ENCODE measurements at regions not wholly inside any gene's neighbourhood (a gene's known extent, or its start where the extent isn't known, plus 50 kb on each side); places are given as distances from the start of the nearest gene placed in this dataset.

DNA sequence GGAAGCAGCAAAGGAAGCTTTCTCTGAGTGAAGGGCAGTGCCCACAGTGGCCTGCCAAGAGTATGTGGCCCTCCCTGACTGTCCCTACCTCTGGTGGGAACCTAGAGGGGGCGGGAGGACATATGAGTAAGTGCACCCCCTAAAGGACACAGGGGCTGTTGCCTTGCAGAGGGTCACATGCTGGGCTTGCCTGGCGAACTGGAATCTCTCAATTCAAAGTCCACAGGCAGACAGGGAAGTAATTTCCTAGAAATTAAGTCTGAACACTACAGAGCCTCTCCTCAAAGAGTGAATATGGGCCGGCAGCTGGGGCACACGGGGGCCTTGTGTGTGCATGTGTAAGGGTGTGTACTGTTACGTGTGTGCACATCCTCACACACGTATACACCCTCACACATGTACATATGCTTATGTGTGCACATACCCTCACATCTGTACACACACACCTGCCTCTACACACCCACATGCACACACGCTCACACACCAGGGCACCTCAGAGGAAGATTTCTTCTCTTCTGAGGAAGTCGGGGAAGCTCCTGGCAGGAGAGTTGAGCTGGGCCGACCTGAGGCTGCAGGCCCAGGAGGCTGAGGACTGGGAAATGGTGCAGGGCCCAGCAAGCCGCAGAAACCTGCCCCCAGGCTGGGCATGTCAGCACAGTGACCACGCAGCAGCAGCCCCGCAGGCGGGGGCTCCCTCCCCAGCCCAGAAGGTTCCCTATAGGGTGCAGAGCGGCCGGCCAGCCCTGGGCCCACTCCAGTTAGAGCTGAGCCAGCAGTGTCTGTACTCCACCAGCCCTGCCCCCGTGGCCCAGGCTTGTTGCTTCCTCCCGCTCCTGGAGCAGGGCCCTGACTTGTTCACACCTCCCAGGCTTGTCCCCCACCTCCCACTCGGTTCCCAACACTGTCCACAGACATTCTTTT, 77.4 kb upstream of the TAF1B start:
- in situ Hi-C loops (cut with HindIII; ENCODE audit: low pct_unique_long_range_greater_than_20kb, low sequenced_read_pairs): no loop called here
- DNase-seq (ENCODE audit: low read depth): no peak

DNA sequence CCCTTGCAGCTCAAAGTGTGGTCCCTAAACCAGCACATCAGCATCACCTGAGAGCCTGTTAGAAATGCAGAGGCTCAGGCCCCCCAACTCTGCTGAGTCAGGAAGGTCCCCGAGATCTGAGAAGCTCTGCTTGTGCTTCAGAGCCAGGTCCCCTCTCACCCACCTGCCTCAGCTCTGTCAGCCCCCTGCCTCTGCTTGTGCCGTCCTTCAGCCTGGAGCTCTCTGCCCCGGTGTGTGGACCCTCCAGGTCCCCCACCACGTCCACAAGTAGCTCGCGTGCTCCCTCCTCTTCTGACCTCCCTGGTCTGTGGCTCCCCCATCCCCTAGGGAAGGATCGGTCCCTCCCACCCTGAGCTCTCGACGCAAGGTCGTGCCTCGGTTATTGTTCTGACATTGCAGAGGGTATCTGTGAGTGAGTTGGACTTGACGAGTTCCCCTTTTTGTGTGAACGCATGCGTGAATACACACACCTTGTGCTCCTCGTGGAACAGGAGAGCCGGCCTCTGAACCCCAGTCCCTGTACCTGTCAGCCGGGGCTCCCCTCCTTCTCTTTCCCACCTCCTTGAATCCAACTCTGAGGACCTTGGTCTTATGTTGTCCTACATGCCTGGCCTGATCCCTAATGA, 75.5 kb upstream of the TAF1B start:
- in situ Hi-C loops (cut with HindIII; ENCODE audit: low pct_unique_long_range_greater_than_20kb, low sequenced_read_pairs): no loop called here
- DNase-seq (ENCODE audit: low read depth): no peak

DNA sequence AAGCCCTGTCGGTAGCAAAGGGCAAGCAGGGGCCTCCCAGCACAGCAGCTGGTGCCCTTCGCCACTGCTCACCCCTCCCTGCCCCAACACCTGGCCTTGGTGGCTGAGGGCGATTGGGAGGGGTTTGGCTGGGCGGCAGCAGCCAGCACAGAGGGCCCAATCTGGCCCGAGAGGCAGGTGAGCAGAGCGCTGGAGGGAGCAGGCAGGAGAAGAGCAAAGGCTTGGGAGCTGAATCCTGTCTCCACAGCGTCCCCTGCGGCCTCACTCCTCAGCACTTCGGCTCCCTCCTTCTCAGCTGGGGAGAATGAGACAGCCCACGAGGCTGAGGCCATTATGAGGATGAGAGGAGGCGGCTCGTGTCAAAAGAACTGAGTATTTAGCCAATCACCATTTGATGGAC, 74.9 kb upstream of the TAF1B start:
- DNase-seq (ENCODE audit: low read depth): no peak
- in situ Hi-C loops (cut with HindIII; ENCODE audit: low pct_unique_long_range_greater_than_20kb, low sequenced_read_pairs): no loop called here

GRCh38 chr2:9769171-9770005, 73.9 kb upstream of the TAF1B start:
- DNase-seq (ENCODE audit: low read depth): no peak
- in situ Hi-C loops (cut with HindIII; ENCODE audit: low pct_unique_long_range_greater_than_20kb, low sequenced_read_pairs): no loop called here

GRCh38 chr2:9770006-9770307, 73.3 kb upstream of the TAF1B start:
- no peak for DNase-seq (ENCODE audit: low read depth)
- in situ Hi-C loops (cut with HindIII; ENCODE audit: low pct_unique_long_range_greater_than_20kb, low sequenced_read_pairs): no loop called here

DNA sequence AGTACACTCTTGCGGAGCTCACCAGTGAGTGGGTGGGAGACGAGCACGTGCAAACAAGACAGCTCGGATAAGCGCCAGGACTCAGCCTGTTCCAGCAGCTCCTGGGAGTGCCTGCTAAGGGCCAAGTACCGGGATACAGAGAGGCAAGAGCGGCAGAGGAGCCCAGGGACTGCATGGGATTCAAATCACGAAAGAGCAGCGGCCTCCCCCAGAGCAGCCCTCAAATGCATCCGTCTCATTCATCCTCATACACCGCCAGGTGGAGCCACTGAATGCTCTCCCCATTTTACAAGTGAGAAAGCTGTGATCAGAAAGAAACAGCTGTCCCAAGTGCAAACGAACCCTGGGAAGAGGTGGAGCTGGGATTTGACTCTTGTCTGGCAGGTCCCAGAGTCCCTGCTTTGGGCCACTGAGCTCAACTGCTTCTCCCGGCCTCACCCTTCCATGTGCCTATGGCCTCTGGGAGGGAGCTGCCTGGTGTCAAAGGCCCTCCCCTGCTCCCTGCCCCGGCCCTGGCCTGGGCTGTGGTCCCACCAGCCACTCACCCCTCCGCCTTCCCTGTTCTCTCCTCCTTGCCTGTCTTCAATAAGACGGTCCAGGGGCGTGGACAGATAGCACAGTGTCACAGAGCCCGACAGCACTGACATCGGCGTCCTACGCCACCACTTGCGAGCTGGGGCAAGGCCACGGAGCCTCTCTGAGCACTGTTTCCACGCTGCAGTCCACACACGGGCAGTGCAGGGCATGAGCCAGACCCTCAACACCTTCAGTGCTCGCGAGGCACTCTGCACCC, 72.8 kb upstream of the TAF1B start:
- DNase-seq (ENCODE audit: low read depth): peak; percentile 26
- in situ Hi-C loops (cut with HindIII; ENCODE audit: low pct_unique_long_range_greater_than_20kb, low sequenced_read_pairs): no loop called here

DNA sequence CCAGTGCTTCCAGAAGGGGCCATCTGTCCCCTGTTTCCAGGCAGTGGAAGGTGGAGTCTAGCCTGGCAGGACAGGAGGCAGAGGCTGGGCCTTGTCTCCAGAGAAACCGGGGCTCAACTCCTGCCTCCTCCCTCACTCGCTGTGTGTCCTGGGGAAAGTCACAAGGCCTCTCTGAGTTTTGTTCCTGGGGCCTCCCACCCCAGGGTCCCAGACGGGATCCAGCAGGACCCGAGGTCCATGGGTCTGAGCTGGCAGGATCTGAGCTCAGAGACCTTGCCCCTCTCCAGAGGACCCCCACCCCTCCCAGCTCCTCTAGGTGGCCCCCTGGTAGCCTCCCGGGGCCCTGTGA, 72.2 kb upstream of the TAF1B start:
- no peak for DNase-seq (ENCODE audit: low read depth)
- in situ Hi-C loops (cut with HindIII; ENCODE audit: low pct_unique_long_range_greater_than_20kb, low sequenced_read_pairs): no loop called here

DNA sequence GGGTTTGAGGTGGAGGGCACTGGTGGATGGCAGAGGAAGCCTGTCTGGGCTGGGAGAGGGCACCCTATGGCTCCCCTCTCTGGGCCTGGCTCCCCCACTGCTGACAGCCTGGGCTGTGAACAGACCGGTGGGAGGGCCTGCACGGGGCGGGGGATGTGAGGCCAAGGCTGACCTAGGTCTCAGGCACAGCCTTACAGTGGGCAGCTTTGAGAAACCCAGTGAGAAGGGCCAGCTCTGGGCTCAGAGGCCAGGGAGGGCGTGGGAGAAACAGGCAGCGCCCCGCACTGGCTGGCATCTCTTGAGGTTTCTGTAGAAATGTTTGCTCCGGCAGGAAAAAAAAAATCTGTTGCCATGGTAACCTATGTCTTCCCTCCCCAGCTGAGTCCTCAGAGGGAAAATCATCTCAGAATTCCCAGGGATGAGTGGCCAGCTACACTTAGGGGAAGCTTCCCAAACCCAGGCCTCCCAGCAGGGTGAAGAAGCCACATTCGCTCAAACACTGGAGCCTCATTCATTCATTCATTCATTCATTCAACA, 71.7 kb upstream of the TAF1B start:
- in situ Hi-C loops (cut with HindIII; ENCODE audit: low pct_unique_long_range_greater_than_20kb, low sequenced_read_pairs): no loop called here
- DNase-seq (ENCODE audit: low read depth): peak; percentile 18

GRCh38 chr2:9772035-9772998, 71.0 kb upstream of the TAF1B start:
- in situ Hi-C loops (cut with HindIII; ENCODE audit: low pct_unique_long_range_greater_than_20kb, low sequenced_read_pairs): no loop called here
- DNase-seq (ENCODE audit: low read depth): no peak

DNA sequence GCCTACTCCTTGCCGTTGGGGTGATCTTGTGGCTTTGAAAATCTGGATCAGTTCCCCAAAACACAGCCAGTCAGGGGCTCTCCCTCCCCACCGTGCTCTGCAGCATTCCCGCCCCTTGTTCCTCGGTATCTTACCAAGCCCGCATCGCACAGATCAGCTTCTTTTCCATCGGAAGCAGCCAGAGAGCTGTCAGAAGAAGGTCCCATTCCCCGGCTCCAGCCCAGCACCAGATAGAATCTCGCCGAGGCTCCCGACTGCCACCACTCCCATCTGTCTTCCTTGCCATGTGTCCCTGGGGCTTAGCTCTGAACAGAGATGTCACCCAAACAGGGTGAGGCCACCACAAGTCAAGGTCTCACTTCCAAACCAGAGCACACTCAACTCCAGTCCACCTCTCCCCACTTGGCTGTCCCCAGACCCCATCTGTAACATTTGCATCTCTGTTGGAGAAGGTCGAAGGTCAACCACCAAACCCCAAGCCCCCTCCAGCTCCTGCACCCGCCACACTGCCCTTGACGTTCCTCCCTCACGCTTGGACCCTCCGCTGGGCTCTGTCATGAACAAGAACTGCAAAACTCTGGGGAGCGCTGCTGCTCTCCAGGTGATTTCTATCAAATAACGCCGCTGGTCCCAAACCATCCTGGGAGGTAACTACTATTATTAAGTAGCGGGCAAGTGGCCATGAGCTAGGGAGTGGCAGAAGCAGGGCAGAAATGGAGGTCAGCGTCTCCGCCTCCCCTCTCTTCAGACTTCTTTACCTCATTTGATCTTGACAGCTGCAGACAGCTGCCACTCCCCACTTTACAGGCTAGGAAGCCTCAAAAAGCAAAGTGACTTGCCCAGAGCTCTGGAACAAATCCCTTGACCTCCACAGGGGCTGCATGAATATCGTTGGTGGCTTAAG, 70.0 kb upstream of the TAF1B start:
- no peak for DNase-seq (ENCODE audit: low read depth)
- in situ Hi-C loops (cut with HindIII; ENCODE audit: low pct_unique_long_range_greater_than_20kb, low sequenced_read_pairs): no loop called here

GRCh38 chr2:9773903-9774239, 69.4 kb upstream of the TAF1B start:
- DNase-seq (ENCODE audit: low read depth): no peak
- in situ Hi-C loops (cut with HindIII; ENCODE audit: low pct_unique_long_range_greater_than_20kb, low sequenced_read_pairs): no loop called here

- no peak for DNase-seq (ENCODE audit: low read depth)
- in situ Hi-C loops (cut with HindIII; ENCODE audit: low pct_unique_long_range_greater_than_20kb, low sequenced_read_pairs): no loop called here
Measured at GRCh38 chr2:9774266-9774665, 69.0 kb upstream of the TAF1B start.

DNA sequence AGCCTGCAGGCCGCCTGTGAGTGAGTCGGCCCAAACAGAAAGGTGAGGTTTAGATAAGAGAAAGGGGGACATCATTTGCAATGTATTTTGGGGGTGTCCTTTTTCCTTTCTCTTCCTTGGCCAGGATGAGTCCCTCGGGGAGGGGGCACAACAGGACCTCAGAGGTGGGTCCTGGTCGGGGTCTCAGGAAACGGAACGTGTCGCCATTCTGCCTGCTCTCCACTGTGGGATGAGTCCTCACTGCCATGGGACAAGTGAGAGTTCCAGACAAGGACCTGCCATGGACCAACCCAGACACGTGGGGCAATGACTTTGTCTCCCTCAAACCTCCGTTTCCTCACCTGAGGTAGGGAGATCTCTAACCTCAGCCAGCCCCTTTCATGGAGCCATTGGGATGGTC, 67.9 kb upstream of the TAF1B start:
- in situ Hi-C loops (cut with HindIII; ENCODE audit: low pct_unique_long_range_greater_than_20kb, low sequenced_read_pairs): no loop called here
- DNase-seq (ENCODE audit: low read depth): no peak

- in situ Hi-C loops (cut with HindIII; ENCODE audit: low pct_unique_long_range_greater_than_20kb, low sequenced_read_pairs): no loop called here
- DNase-seq (ENCODE audit: low read depth): no peak
Measured at GRCh38 chr2:9775999-9776712, 67.1 kb upstream of the TAF1B start.

GRCh38 chr2:9777081-9777480, 66.2 kb upstream of the TAF1B start:
- no peak for DNase-seq (ENCODE audit: low read depth)
- in situ Hi-C loops (cut with HindIII; ENCODE audit: low pct_unique_long_range_greater_than_20kb, low sequenced_read_pairs): no loop called here

DNA sequence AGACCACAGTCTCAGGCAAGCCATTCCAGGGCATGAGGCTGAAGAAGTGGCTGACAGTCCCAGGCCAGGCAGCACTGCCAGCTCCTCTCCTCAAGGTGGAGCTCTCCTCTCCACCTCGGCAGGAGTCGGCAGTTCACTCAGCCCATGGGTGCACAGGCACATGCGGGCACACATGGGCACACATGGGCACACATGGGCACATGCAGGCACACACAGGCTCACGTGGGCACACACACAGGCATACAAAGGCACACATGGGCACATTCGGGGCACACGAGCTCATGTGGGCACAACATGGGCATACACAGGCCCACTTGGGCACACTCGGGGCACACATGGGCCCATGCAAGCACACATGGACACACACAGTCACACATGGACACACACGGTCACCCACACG, 65.3 kb upstream of the TAF1B start:
- DNase-seq (ENCODE audit: low read depth): no peak
- in situ Hi-C loops (cut with HindIII; ENCODE audit: low pct_unique_long_range_greater_than_20kb, low sequenced_read_pairs): no loop called here
